ENCODE measurements at regions not wholly inside any gene's neighbourhood (a gene's known extent, or its start where the extent isn't known, plus 50 kb on each side); places are given as distances from the start of the nearest gene placed in this dataset.

GRCh38 chr15:94610485-94610884, 379.1 kb downstream of the MCTP2 start:
- no peak overlapping the region for H3K27ac ChIP-seq (ENCODE audit: low read depth, low read length, poor library complexity, severe bottlenecking)
- BruUV-seq (replicated peaks), result no TSS peak

GRCh38 chr15:94611656-94612055, 380.3 kb downstream of the MCTP2 start:
- H3K4me3 ChIP-seq (ENCODE audit: low read depth, low read length, poor library complexity, severe bottlenecking), result no peak overlapping the region
- H3K27me3 ChIP-seq (replicated peaks; ENCODE audit: insufficient read depth, low read depth, low read length, poor library complexity), result no peaks in the 10 kb centered on the region
- POLR2A ChIA-PET (ENCODE audit: low non-redundant PET), result no interaction called here
- peaks cover 35% of the 10 kb centered on the region for H3K4me1 ChIP-seq (ENCODE audit: insufficient read depth, low read length, poor library complexity, severe bottlenecking)
- no peak for DNase-seq (ENCODE audit: low spot score)
- no TSS peak for BruUV-seq (replicated peaks)
- no peaks in the 10 kb centered on the region for H3K36me3 ChIP-seq (ENCODE audit: insufficient read depth, low read length, poor library complexity, severe bottlenecking)
- TF ChIP-seq EZH2 (IDR thresholded peaks at IDR 0.05; ENCODE audit: borderline replicate concordance, low read depth, low read length, poor library complexity, severe bottlenecking), result no peak
- no peak for TF ChIP-seq CTCF (conservative IDR thresholded peaks at IDR 0.05; ENCODE audit: low read depth, low read length)
- CTCF ChIA-PET, result no interaction called here
- intact Hi-C loops (cut with micrococcal nuclease; ENCODE audit: unreplicated experiment), result no loop called here
- H3K9me3 ChIP-seq (ENCODE audit: low read depth, low read length, poor library complexity, severe bottlenecking), result no peaks in the 10 kb centered on the region
- no peak overlapping the region for H3K27ac ChIP-seq (ENCODE audit: low read depth, low read length, poor library complexity, severe bottlenecking)

More at GRCh38 chr15:94610485-94610884, 379.1 kb downstream of the MCTP2 start:
- Histone ChIP-seq H3K36me3 (ENCODE audit: insufficient read depth, low read length, poor library complexity, severe bottlenecking) (no peaks in the 10 kb centered on the region), H3K9me3 (ENCODE audit: low read depth, low read length, poor library complexity, severe bottlenecking) (no peaks in the 10 kb centered on the region), H3K27me3 (replicated peaks; ENCODE audit: insufficient read depth, low read depth, low read length, poor library complexity) (no peaks in the 10 kb centered on the region), H3K4me3 (ENCODE audit: low read depth, low read length, poor library complexity, severe bottlenecking) (no peak overlapping the region), H3K4me1 (ENCODE audit: insufficient read depth, low read length, poor library complexity, severe bottlenecking) (peaks cover 42% of the 10 kb centered on the region)
- intact Hi-C loops (cut with micrococcal nuclease; ENCODE audit: unreplicated experiment), result no loop called here
- CTCF ChIA-PET, result no interaction called here
- no peak for TF ChIP-seq CTCF (conservative IDR thresholded peaks at IDR 0.05; ENCODE audit: low read depth, low read length)
- no peak for TF ChIP-seq EZH2 (IDR thresholded peaks at IDR 0.05; ENCODE audit: borderline replicate concordance, low read depth, low read length, poor library complexity, severe bottlenecking)
- peak; percentile 41 for DNase-seq (ENCODE audit: low spot score)
- POLR2A ChIA-PET (ENCODE audit: low non-redundant PET), result no interaction called here

- BruUV-seq (replicated peaks), result no TSS peak
- peaks cover 6% of the 10 kb centered on the region for H3K4me1 ChIP-seq (ENCODE audit: insufficient read depth, low read length, poor library complexity, severe bottlenecking)
- H3K36me3 ChIP-seq (ENCODE audit: insufficient read depth, low read length, poor library complexity, severe bottlenecking), result no peaks in the 10 kb centered on the region
- no peak for TF ChIP-seq CTCF (conservative IDR thresholded peaks at IDR 0.05; ENCODE audit: low read depth, low read length)
- TF ChIP-seq EZH2 (IDR thresholded peaks at IDR 0.05; ENCODE audit: borderline replicate concordance, low read depth, low read length, poor library complexity, severe bottlenecking), result no peak
- no peak overlapping the region for H3K4me3 ChIP-seq (ENCODE audit: low read depth, low read length, poor library complexity, severe bottlenecking)
- intact Hi-C loops (cut with micrococcal nuclease; ENCODE audit: unreplicated experiment), result no loop called here
- no peaks in the 10 kb centered on the region for H3K27me3 ChIP-seq (replicated peaks; ENCODE audit: insufficient read depth, low read depth, low read length, poor library complexity)
- ChIA-PET CTCF (no interaction called here), POLR2A (ENCODE audit: low non-redundant PET) (no interaction called here)
- no peak for DNase-seq (ENCODE audit: low spot score)
- H3K27ac ChIP-seq (ENCODE audit: low read depth, low read length, poor library complexity, severe bottlenecking), result no peak overlapping the region
- H3K9me3 ChIP-seq (ENCODE audit: low read depth, low read length, poor library complexity, severe bottlenecking), result no peaks in the 10 kb centered on the region
These were observed 384.3 kb downstream of the MCTP2 start for GRCh38 chr15:94615688-94616087.
